Left ventricle myocardium inferior (tissue), 1 donor: ENCODE measurements at regions not wholly inside any gene's neighbourhood (a gene's known extent, or its start where the extent isn't known, plus 50 kb on each side); places are given as distances from the start of the nearest gene placed in this dataset.

Experiments used
- DNase-seq: peaks from one replicate; pipeline ENCODE4 v3.0.0-alpha.2; 2020
- H3K27ac ChIP-seq: fragments of 200-600 bp; replicated peaks from 2 replicates; pipeline ENCODE4 v1.8.0; 2021
- H3K27me3 ChIP-seq: fragments of 200-600 bp; 2 replicates; pipeline ENCODE4 v1.8.0; 2021; ENCODE audit warnings: low read depth
- H3K36me3 ChIP-seq: fragments of 200-600 bp; 2 replicates; pipeline ENCODE4 v1.8.0; 2021
- H3K4me1 ChIP-seq: fragments of 200-600 bp; 2 replicates; pipeline ENCODE4 v1.8.0; 2021
- H3K4me3 ChIP-seq: fragments of 200-600 bp; 2 replicates; pipeline ENCODE4 v1.8.0; 2021; ENCODE audit warnings: mild to moderate bottlenecking, moderate library complexity
- H3K9me3 ChIP-seq: fragments of 200-600 bp; replicated peaks from 2 replicates; pipeline ENCODE4 v1.8.0; 2021
- CTCF ChIP-seq: fragments of 200-600 bp; IDR thresholded peaks from 2 replicates; pipeline ENCODE4 v1.8.0; 2021; ENCODE audit warnings: antibody characterized with exemption, mild to moderate bottlenecking, borderline replicate concordance
- intact Hi-C: fragments of 100-400 bp; cut with micrococcal nuclease; formaldehyde crosslinking; loops from one replicate; pipeline ENCODE4 v1.11.0; 2022
- donor health status: DM: no; HTN: yes; CAD: no; lungs with severe emphysema.

DNA sequence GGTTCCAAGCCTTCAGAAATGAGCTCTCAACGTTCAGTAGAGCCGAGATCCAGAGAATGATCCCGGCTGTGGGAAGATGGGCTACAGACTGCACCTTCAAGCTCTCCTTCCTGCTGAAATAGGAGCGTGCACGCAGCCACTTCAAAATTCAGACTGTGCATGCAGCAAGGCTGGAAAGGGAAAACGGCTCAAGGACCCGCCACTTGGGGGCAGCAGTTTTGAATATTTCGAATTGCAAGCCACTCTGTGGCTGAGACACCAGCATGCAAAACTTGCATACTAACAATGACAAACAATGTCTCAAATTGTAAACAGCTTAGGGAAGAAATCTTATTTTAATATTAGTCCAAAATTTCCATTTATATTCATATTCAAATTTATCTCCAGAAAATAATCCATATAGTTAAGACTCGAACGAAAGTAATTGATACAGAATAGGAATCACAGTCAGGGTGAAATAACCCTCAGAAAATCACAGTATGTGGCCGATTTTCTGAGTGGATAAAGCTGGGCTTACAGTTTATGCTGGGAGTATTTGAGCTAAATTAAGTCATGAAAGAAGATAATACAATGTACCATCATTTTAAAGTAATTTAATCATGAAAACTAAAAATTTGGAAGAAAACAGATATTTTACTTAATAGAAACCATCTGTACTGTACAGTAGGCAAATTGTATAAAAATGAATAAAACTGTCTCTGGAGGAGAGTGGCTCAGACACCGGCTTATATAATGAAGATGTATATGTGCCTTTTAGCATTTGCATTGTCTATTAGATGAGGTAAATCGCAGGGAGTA lies 137.9 kb upstream of the MKI67 start:
- intact Hi-C loops, result loop anchor here (10.0 kb wide), 1 partner anchor 271 kb away; no protein-coding TSS in a partner anchor
- Histone ChIP-seq H3K4me3 (no peak overlapping the region), H3K4me1 (no peaks in the 10 kb centered on the region), H3K36me3 (no peaks in the 10 kb centered on the region), H3K9me3 (no peaks in the 10 kb centered on the region), H3K27ac (no peak overlapping the region), H3K27me3 (peaks cover 89% of the 10 kb centered on the region)
- peak; percentile 76 for TF ChIP-seq CTCF
- peak; percentile 56 for DNase-seq

GRCh38 chr10:128265596-128265995 lies 139.4 kb upstream of the MKI67 start:
- no peaks in the 10 kb centered on the region for H3K36me3 ChIP-seq
- no peaks in the 10 kb centered on the region for H3K4me1 ChIP-seq
- no peaks in the 10 kb centered on the region for H3K9me3 ChIP-seq
- H3K27me3 ChIP-seq, result peaks cover 99% of the 10 kb centered on the region
- H3K4me3 ChIP-seq, result no peak overlapping the region
- DNase-seq, result no peak
- no peak overlapping the region for H3K27ac ChIP-seq
- TF ChIP-seq CTCF, result no peak
- intact Hi-C loops, result loop anchor here (10.0 kb wide), 1 partner anchor 269 kb away; no protein-coding TSS in a partner anchor

DNA sequence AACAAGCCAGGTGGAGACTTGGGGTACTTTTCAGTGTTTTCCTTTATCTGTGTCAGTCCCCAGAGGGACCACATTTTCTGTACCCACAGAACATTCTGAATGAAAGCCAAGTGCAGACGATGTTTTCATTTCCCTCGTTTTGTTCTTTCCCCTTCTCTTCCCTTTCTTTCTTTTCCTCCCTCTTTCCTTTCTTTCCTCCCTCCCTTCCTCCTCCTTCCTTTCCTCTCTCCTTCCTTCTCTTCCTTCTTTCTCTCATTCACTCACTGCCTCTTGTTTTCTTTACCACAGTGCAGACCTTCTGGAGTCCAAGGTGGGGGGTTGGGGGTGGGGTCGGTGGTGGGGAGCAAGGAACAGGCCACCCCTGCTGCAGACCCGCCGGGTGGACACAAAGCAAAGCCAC lies 141.4 kb upstream of the MKI67 start:
- TF ChIP-seq CTCF, result no peak
- intact Hi-C loops, result loop anchor here (10.0 kb wide), 1 partner anchor 267 kb away; no protein-coding TSS in a partner anchor
- DNase-seq, result no peak
- H3K27ac ChIP-seq, result no peak overlapping the region
- H3K27me3 ChIP-seq, result peaks cover 100% of the 10 kb centered on the region
- H3K4me1 ChIP-seq, result no peaks in the 10 kb centered on the region
- H3K36me3 ChIP-seq, result no peaks in the 10 kb centered on the region
- H3K4me3 ChIP-seq, result no peak overlapping the region
- no peaks in the 10 kb centered on the region for H3K9me3 ChIP-seq

DNA sequence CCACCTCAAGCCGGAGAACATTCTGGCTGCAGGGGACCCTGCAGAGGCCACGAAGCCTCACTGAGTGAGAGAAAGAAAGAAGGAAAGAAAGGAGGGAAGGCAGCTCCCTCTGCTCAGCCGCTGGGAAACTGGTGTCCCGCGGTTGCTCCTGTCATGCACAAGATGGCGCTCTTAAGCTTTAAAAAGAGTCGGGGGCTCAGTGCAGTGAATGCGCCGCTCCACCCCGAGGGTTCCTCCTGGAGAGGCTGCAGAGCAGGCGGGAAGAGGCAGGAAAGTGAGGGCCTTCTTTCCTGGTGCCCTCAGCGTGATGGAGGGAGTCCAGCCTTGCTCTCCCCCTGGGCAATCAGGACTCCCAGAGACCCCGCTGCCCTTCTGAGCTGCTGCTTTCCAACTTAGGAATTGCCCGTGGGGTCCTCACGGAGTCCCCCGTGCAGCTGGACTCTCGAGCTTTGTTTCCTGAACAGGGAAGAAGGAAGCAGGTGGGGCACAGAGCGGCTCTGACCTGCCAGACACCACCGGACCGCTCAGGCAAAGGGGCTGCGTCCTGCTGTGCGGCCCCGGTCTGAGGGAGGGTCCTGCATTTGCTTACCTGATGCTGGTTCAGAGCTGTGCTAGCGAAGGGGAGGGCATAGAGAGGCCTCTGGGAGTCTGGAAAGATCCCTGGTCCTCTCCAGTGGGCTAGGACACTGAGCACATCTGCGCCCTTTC lies 141.9 kb upstream of the MKI67 start:
- intact Hi-C loops, result loop anchor here (10.0 kb wide), 1 partner anchor 267 kb away; no protein-coding TSS in a partner anchor
- Histone ChIP-seq H3K27me3 (peaks cover 100% of the 10 kb centered on the region), H3K36me3 (no peaks in the 10 kb centered on the region), H3K4me3 (no peak overlapping the region), H3K4me1 (no peaks in the 10 kb centered on the region), H3K27ac (no peak overlapping the region), H3K9me3 (no peaks in the 10 kb centered on the region)
- TF ChIP-seq CTCF, result peak; percentile 58
- DNase-seq, result no peak

DNA sequence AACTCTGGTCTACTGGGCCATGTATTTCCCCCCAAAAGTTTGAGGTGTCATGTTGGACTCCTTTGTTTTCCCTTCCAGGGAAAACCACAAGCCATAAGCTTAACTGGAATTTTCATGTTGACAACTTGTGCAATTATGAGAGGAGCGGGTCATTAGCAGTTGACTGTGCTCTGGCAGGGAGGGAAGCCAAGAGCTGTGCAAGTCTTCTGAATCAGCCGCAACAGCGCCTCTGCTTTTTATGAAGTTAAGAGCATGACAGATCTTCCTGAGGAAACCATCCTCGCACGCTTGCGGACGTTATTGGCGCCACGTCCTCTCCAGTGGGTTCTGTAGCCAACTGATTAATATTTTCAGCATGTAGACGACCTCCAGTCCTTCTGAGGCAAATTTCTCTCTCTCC lies 148.7 kb upstream of the MKI67 start:
- no peak for DNase-seq
- Histone ChIP-seq H3K9me3 (no peaks in the 10 kb centered on the region), H3K4me3 (no peak overlapping the region), H3K27me3 (peaks cover 99% of the 10 kb centered on the region), H3K36me3 (no peaks in the 10 kb centered on the region), H3K4me1 (no peaks in the 10 kb centered on the region), H3K27ac (no peak overlapping the region)
- TF ChIP-seq CTCF, result no peak
- intact Hi-C loops, result no loop called here
